Astrocyte (in vitro differentiated cells and primary cell): ENCODE measurements at regions not wholly inside any gene's neighbourhood (a gene's known extent, or its start where the extent isn't known, plus 50 kb on each side); places are given as distances from the start of the nearest gene placed in this dataset.

ENCODE experiments used
- DNase-seq: peaks from one replicate; pipeline ENCODE4 v3.0.0-alpha.2; 2010; ENCODE audit warnings: low read depth
- FAIRE-seq: peaks from 2 replicates; lab custom pipeline; 2011; peaks lifted over from hg19 to GRCh38; lab: Jason Lieb, UNC
- H2AFZ ChIP-seq: 2 replicates; pipeline ENCODE4 v1.6.0; 2012; ENCODE audit warnings: low read depth, low read length, inconsistent platforms
- H3K27ac ChIP-seq: 2 replicates; pipeline ENCODE4 v1.5.1; 2011; ENCODE audit warnings: low read depth, low read length, inconsistent platforms
- H3K27me3 ChIP-seq: 2 replicates; pipeline ENCODE4 v1.6.0; 2011; ENCODE audit warnings: low read length, inconsistent platforms; ENCODE audit not compliant: insufficient read depth
- H3K36me3 ChIP-seq: 2 replicates; pipeline ENCODE4 v1.5.1; 2011; ENCODE audit warnings: low read length, inconsistent platforms; ENCODE audit not compliant: insufficient read depth
- H3K4me1 ChIP-seq: 2 replicates; pipeline ENCODE4 v1.5.1; 2011; ENCODE audit warnings: low read length, inconsistent platforms; ENCODE audit not compliant: insufficient read depth
- H3K4me2 ChIP-seq: 2 replicates; pipeline ENCODE4 v1.6.0; 2012; ENCODE audit warnings: low read length, inconsistent platforms
- H3K4me3 ChIP-seq: 2 replicates; pipeline ENCODE4 v1.5.1; 2011; ENCODE audit warnings: low read depth, mild to moderate bottlenecking, low read length, inconsistent platforms; ENCODE audit not compliant: insufficient read depth
- H3K79me2 ChIP-seq: 2 replicates; pipeline ENCODE4 v1.6.0; 2012; ENCODE audit warnings: mild to moderate bottlenecking, low read length, inconsistent platforms; ENCODE audit not compliant: insufficient read depth
- H3K9ac ChIP-seq: 2 replicates; pipeline ENCODE4 v1.6.0; 2012; ENCODE audit warnings: mild to moderate bottlenecking, low read length, inconsistent platforms
- H3K9me3 ChIP-seq: 2 replicates; pipeline ENCODE4 v1.5.1; 2012; ENCODE audit warnings: low read depth, mild to moderate bottlenecking, low read length, inconsistent platforms; ENCODE audit not compliant: insufficient read depth
- H4K20me1 ChIP-seq: 2 replicates; pipeline ENCODE4 v1.6.0; 2012; ENCODE audit warnings: low read length, inconsistent platforms; ENCODE audit not compliant: insufficient read depth
- H3K27ac Mint-ChIP-seq: one replicate; pipeline ENCODE4 v1.8.0; 2021; ENCODE audit warnings: mild to moderate bottlenecking, mixed read lengths; ENCODE audit not compliant: unreplicated experiment
- H3K27me3 Mint-ChIP-seq: one replicate; pipeline ENCODE4 v1.8.0; 2021; ENCODE audit warnings: low read depth, mixed read lengths; ENCODE audit not compliant: unreplicated experiment
- H3K36me3 Mint-ChIP-seq: one replicate; pipeline ENCODE4 v1.8.0; 2021; ENCODE audit warnings: low read depth, mixed read lengths; ENCODE audit not compliant: unreplicated experiment
- H3K4me1 Mint-ChIP-seq: one replicate; pipeline ENCODE4 v1.8.0; 2021; ENCODE audit warnings: low read depth, mixed read lengths; ENCODE audit not compliant: unreplicated experiment
- H3K4me3 Mint-ChIP-seq: one replicate; pipeline ENCODE4 v1.8.0; 2021; ENCODE audit warnings: mild to moderate bottlenecking, moderate library complexity, mixed read lengths; ENCODE audit not compliant: unreplicated experiment
- H3K9me3 Mint-ChIP-seq: one replicate; pipeline ENCODE4 v1.8.0; 2021; ENCODE audit warnings: mild to moderate bottlenecking, mixed read lengths; ENCODE audit not compliant: unreplicated experiment
- CTCF ChIP-seq: IDR thresholded peaks from 2 replicates; pipeline ENCODE4 v1.5.1; 2011; ENCODE audit warnings: low read depth, mild to moderate bottlenecking, inconsistent platforms, low read length, moderate library complexity; ENCODE audit not compliant: insufficient read depth
- EZH2 ChIP-seq: IDR thresholded peaks from 2 replicates; pipeline ENCODE4 v1.6.1; 2012; ENCODE audit warnings: mild to moderate bottlenecking, low read length, inconsistent platforms; ENCODE audit not compliant: insufficient read depth

DNA sequence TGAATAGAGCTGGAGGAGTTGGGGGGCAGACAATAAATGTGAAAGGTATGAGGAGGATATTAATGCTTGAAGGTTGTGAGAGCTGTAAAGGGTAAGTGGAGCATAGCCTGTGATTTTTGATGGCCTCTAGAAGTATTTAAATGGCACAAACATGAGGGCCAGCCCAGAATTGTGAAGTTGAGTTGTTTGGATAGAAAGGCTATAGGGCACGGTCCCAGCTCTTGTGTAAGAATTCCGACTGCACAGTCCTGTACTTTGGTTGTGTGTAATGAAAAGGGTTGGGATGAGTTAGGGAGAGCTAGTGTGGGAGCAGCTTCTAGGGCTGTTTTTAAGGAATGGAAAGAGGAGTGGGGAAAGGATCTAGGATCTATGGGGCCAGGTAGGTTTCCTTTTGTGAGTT is 665.5 kb downstream of the USP25 start:
- no peak overlapping the region for H2AFZ ChIP-seq
- Mint-ChIP-seq H3K27ac (no peak overlapping the region), H3K27me3 (no peaks in the 10 kb centered on the region), H3K36me3 (peaks cover 2% of the 10 kb centered on the region), H3K4me3 (no peak overlapping the region), H3K4me1 (no peaks in the 10 kb centered on the region), H3K9me3 (peaks cover 3% of the 10 kb centered on the region)
- H3K79me2 ChIP-seq = no peaks in the 10 kb centered on the region
- H3K27ac ChIP-seq = no peak overlapping the region
- H3K27me3 ChIP-seq = no peaks in the 10 kb centered on the region
- no peaks in the 10 kb centered on the region for H3K9me3 ChIP-seq
- H3K36me3 ChIP-seq = no peaks in the 10 kb centered on the region
- no peaks in the 10 kb centered on the region for H3K4me1 ChIP-seq
- no peak overlapping the region for H3K4me3 ChIP-seq
- no peak for DNase-seq
- H3K9ac ChIP-seq = no peak overlapping the region
- TF ChIP-seq EZH2 (no peak), CTCF (no peak)
- no peak for FAIRE-seq
- H3K4me2 ChIP-seq = no peak overlapping the region
- no peaks in the 10 kb centered on the region for H4K20me1 ChIP-seq

DNA sequence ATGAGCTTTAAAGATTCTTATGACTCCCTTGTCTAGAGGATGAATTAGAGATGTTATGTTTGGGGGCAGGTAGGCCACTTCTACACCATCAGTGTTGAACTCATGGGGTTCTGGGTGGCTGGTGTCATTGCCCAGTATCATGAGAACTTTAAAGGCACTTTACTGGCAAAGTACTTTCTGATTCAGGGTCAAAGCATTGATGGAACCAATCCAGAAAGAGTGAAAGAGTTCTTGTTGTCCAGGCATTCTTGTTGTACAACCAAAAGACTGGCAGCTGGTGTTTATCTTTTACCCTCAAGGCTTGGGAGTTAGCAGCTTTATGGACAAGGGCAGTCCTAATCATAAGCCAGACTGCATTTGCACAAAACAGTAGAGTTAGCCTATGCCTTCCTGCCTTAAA is 673.0 kb downstream of the USP25 start:
- TF ChIP-seq EZH2 = no peak
- no peak for TF ChIP-seq CTCF
- Mint-ChIP-seq H3K4me3 (no peak overlapping the region), H3K36me3 (no peaks in the 10 kb centered on the region), H3K4me1 (no peaks in the 10 kb centered on the region), H3K27ac (no peak overlapping the region), H3K27me3 (no peaks in the 10 kb centered on the region), H3K9me3 (no peaks in the 10 kb centered on the region)
- Histone ChIP-seq H3K4me2 (no peak overlapping the region), H3K79me2 (no peaks in the 10 kb centered on the region), H4K20me1 (no peaks in the 10 kb centered on the region), H2AFZ (no peak overlapping the region), H3K9me3 (no peaks in the 10 kb centered on the region), H3K9ac (no peak overlapping the region), H3K4me1 (no peaks in the 10 kb centered on the region), H3K36me3 (no peaks in the 10 kb centered on the region), H3K27me3 (no peaks in the 10 kb centered on the region), H3K4me3 (no peak overlapping the region), H3K27ac (no peak overlapping the region)
- FAIRE-seq = no peak
- DNase-seq = no peak

DNA sequence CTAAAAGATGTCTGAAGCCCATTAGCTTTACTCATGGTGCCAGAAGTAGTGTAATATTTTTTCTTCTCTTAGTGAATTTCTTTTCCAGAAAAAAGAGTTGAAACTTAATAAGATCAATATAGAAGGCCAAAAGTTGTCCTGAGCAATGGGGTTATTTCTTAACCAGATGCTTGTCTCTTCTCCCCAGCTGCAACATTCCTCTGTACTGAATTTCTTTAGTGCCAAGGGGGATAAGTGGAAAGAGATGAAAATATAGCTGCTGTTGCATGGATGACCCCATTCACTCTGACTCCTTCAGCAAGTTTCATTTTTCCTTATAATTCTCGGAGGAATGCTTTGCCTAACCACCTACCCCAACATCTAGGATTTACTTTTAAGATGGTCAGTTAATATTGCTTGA is 675.0 kb downstream of the USP25 start:
- TF ChIP-seq CTCF (no peak), EZH2 (no peak)
- DNase-seq = no peak
- H3K9ac ChIP-seq = no peak overlapping the region
- H3K36me3 ChIP-seq = no peaks in the 10 kb centered on the region
- Mint-ChIP-seq H3K4me3 (no peak overlapping the region), H3K27ac (no peak overlapping the region), H3K36me3 (no peaks in the 10 kb centered on the region), H3K9me3 (no peaks in the 10 kb centered on the region), H3K4me1 (peaks cover 2% of the 10 kb centered on the region), H3K27me3 (no peaks in the 10 kb centered on the region)
- H3K27me3 ChIP-seq = no peaks in the 10 kb centered on the region
- no peak overlapping the region for H3K4me3 ChIP-seq
- H3K4me2 ChIP-seq = no peak overlapping the region
- H3K79me2 ChIP-seq = no peaks in the 10 kb centered on the region
- FAIRE-seq = no peak
- H3K4me1 ChIP-seq = no peaks in the 10 kb centered on the region
- no peaks in the 10 kb centered on the region for H4K20me1 ChIP-seq
- no peak overlapping the region for H3K27ac ChIP-seq
- no peaks in the 10 kb centered on the region for H3K9me3 ChIP-seq
- H2AFZ ChIP-seq = no peak overlapping the region
